ENCODE measurements at regions not wholly inside any gene's neighbourhood (a gene's known extent, or its start where the extent isn't known, plus 50 kb on each side); places are given as distances from the start of the nearest gene placed in this dataset.

DNA sequence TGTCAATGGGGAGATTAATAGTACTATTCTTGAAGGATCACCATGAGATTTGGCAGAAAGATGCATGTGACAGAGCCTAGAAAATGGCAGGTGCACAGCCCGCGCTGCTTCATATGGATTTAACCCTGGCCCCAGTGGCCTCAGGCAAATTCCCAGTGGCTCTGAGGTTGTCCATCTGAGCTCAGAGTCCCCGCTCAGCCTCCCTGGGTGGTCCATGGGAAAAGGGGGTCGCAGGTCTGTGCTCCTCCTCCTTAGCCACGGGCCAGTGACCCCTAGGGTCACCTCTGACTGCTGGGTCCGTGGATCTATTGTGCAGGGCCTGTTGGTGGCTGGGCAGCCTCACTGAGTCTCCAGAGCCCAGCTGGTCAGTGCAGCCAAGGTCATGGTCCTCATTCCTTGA, 93.3 kb upstream of the BOD1 start:
- H3K9me3 ChIP-seq (ENCODE audit: low read length), result no peaks in the 10 kb centered on the region
- H3K36me3 ChIP-seq (replicated peaks in 1 of 2; ENCODE audit: control insufficient read depth in 1 of 2, insufficient read depth in 2 of 2, low read length in 2 of 2), result no peaks in the 10 kb centered on the region
- no peak for TF ChIP-seq KAT2B (IDR thresholded peaks at IDR 0.05; ENCODE audit: borderline replicate concordance, low read depth, low read length)
- TF ChIP-seq ZNF746 (CRISPR knock-in tag; IDR thresholded peaks at IDR 0.05), result no peak
- TF ChIP-seq SRSF9 (IDR thresholded peaks at IDR 0.05; ENCODE audit: borderline replicate concordance, insufficient read depth, low read depth, low read length, poor library complexity, severe bottlenecking), result no peak
- no peak for TF ChIP-seq NR2F1 (CRISPR knock-in tag; IDR thresholded peaks at IDR 0.05)
- TF ChIP-seq, protein P1, sequence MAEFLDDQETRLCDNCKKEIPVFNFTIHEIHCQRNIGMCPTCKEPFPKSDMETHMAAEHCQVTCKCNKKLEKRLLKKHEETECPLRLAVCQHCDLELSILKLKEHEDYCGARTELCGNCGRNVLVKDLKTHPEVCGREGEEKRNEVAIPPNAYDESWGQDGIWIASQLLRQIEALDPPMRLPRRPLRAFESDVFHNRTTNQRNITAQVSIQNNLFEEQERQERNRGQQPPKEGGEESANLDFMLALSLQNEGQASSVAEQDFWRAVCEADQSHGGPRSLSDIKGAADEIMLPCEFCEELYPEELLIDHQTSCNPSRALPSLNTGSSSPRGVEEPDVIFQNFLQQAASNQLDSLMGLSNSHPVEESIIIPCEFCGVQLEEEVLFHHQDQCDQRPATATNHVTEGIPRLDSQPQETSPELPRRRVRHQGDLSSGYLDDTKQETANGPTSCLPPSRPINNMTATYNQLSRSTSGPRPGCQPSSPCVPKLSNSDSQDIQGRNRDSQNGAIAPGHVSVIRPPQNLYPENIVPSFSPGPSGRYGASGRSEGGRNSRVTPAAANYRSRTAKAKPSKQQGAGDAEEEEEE (CRISPR knock-in tag; IDR thresholded peaks at IDR 0.05; ENCODE audit: borderline replicate concordance), result no peak
- TF ChIP-seq MED8 (CRISPR knock-in tag; IDR thresholded peaks at IDR 0.05; ENCODE audit: insufficient replicate concordance), result no peak
- TF ChIP-seq THAP11 (CRISPR knock-in tag; IDR thresholded peaks at IDR 0.05), result no peak
- no peak for TF ChIP-seq ZKSCAN5 (CRISPR knock-in tag; IDR thresholded peaks at IDR 0.05)
- TF ChIP-seq ZSCAN25 (CRISPR knock-in tag; IDR thresholded peaks at IDR 0.05), result no peak
- no peak overlapping the region for H3K27ac ChIP-seq (ENCODE audit: extremely low read length, insufficient read depth, low read length)
- in situ Hi-C loops (cut with HindIII; ENCODE audit: extremely low pct_ligation_motif_present, low pct_unique_long_range_greater_than_20kb), result no loop called here
- no peak for FAIRE-seq
- no peaks in the 10 kb centered on the region for H3K79me2 ChIP-seq (ENCODE audit: insufficient read depth, low read length)
- peaks cover 30% of the 10 kb centered on the region for H3K4me1 ChIP-seq (ENCODE audit: insufficient read depth, low read length)
- ChIA-PET POLR2A (no interaction called here), CTCF (ENCODE audit: low intra/inter-chr PET ratio, low total read pairs) (no interaction called here)
- intact Hi-C loops (cut with micrococcal nuclease; ENCODE audit: unreplicated experiment), result no loop called here
- no peak overlapping the region for H3K4me2 ChIP-seq (ENCODE audit: low read depth, low read length)
- 78% methylated on average over 2 of the region's 6 CpGs for WGBS (ENCODE audit: low lambda C conversion rate)
- BruUV-seq (replicated peaks), result no TSS peak
- no peak for DNase-seq (ENCODE audit: low spot score)
- no peaks in the 10 kb centered on the region for H4K20me1 ChIP-seq (ENCODE audit: insufficient read depth, low read length)
- ATAC-seq, result no peak
- H2AFZ ChIP-seq (ENCODE audit: low read length), result no peak overlapping the region
- no peak overlapping the region for H3K9ac ChIP-seq (ENCODE audit: insufficient read depth, low read depth, low read length)
- no peaks in the 10 kb centered on the region for H3K27me3 ChIP-seq (ENCODE audit: control insufficient read depth in 1 of 2, insufficient read depth in 2 of 2, low read length in 2 of 2)
- no peak overlapping the region for H3K4me3 ChIP-seq (replicated peaks in 1 of 3; ENCODE audit: insufficient read depth in 1 of 3, low read depth in 2 of 3, low read length in 3 of 3)

Measured in HepG2 (cell line).